Erythroblast (primary cell): ENCODE measurements at regions not wholly inside any gene's neighbourhood (a gene's known extent, or its start where the extent isn't known, plus 50 kb on each side); places are given as distances from the start of the nearest gene placed in this dataset.

Experiments
- DNase-seq, 2 experiments: peaks; one replicate each; lab custom pipeline; 2025; lab: John Stamatoyannopoulos, UW
- GATA1 ChIP-seq: IDR thresholded peaks from 2 replicates; pipeline ENCODE4 v1.6.1; 2011; ENCODE audit warnings: low read depth, mild to moderate bottlenecking, control low read depth, low read length, moderate library complexity
- POLR2A ChIP-seq: IDR thresholded peaks from 2 replicates; pipeline ENCODE4 v1.6.1; 2011; ENCODE audit warnings: mild to moderate bottlenecking, low read length

GRCh38 chr18:24530630-24531111 is 70.2 kb downstream of the HRH4 start:
- no peak for TF ChIP-seq GATA1
- no peak for TF ChIP-seq POLR2A
- DNase-seq: no peak

- DNase-seq: no peak
- no peak for TF ChIP-seq POLR2A
- no peak for TF ChIP-seq GATA1
Observed at GRCh38 chr18:24534271-24534670, 73.8 kb downstream of the HRH4 start.

GRCh38 chr18:24534737-24535136 is 74.3 kb downstream of the HRH4 start:
- no peak for DNase-seq
- TF ChIP-seq POLR2A: no peak
- no peak for TF ChIP-seq GATA1

- no peak for TF ChIP-seq GATA1
- no peak for TF ChIP-seq POLR2A
- no peak for DNase-seq
Observed at GRCh38 chr18:24535527-24536295, 75.3 kb downstream of the HRH4 start.

- no peak for DNase-seq
- TF ChIP-seq GATA1 (no peak), POLR2A (no peak)
Observed at GRCh38 chr18:24536326-24536725, 75.9 kb downstream of the HRH4 start.

GRCh38 chr18:24536834-24537233 is 76.4 kb downstream of the HRH4 start:
- DNase-seq: no peak
- TF ChIP-seq GATA1 (no peak), POLR2A (no peak)

GRCh38 chr18:24538414-24539264 is 78.2 kb downstream of the HRH4 start:
- TF ChIP-seq POLR2A: no peak
- TF ChIP-seq GATA1: no peak
- DNase-seq: no peak

GRCh38 chr18:24539866-24540617 is 79.6 kb downstream of the HRH4 start:
- TF ChIP-seq GATA1 (no peak), POLR2A (no peak)
- no peak for DNase-seq

GRCh38 chr18:24540896-24541295 is 80.5 kb downstream of the HRH4 start:
- DNase-seq: no peak
- no peak for TF ChIP-seq POLR2A
- TF ChIP-seq GATA1: no peak

- peak; percentile 13 to 47 for DNase-seq
- no peak for TF ChIP-seq POLR2A
- no peak for TF ChIP-seq GATA1
Observed at GRCh38 chr18:24543086-24543794, 82.8 kb downstream of the HRH4 start.

- DNase-seq: peak; percentile 36 to 46
- TF ChIP-seq GATA1 (no peak), POLR2A (no peak)
Observed at GRCh38 chr18:24543795-24544498, 83.5 kb downstream of the HRH4 start.

- TF ChIP-seq GATA1 (no peak), POLR2A (no peak)
- no peak for DNase-seq
Observed at GRCh38 chr18:24544949-24545348, 84.5 kb downstream of the HRH4 start.
